ENCODE measurements at regions not wholly inside any gene's neighbourhood (a gene's known extent, or its start where the extent isn't known, plus 50 kb on each side); places are given as distances from the start of the nearest gene placed in this dataset.
"Not testable (repeated sequence)": the region's sequence is repeated elsewhere in the genome, so short reads cannot be mapped to it uniquely, and the experiment has no call there.

GRCh38 chr4:166182145-166182544 is 309.1 kb downstream of the TLL1 start:
- no peak for DNase-seq
- Histone ChIP-seq H3K36me3 (no peaks in the 10 kb centered on the region), H3K27me3 (no peaks in the 10 kb centered on the region), H3K4me3 (ENCODE audit: low read depth, low read length) (no peak overlapping the region), H3K9me3 (no peaks in the 10 kb centered on the region), H3K4me1 (peaks cover 4% of the 10 kb centered on the region; the same call in 1 of the 2 replicates)
- TF ChIP-seq CTCF (IDR thresholded peaks at IDR 0.05; ENCODE audit: low read depth, low read length), result no peak

GRCh38 chr4:166195101-166195500 is 322.1 kb downstream of the TLL1 start:
- TF ChIP-seq CTCF (IDR thresholded peaks at IDR 0.05; ENCODE audit: low read depth, low read length), result no peak
- H3K4me3 ChIP-seq (ENCODE audit: low read depth, low read length), result no peak overlapping the region
- no peaks in the 10 kb centered on the region; the same call in 1 of the 2 replicates for H3K4me1 ChIP-seq
- no peaks in the 10 kb centered on the region for H3K9me3 ChIP-seq
- H3K36me3 ChIP-seq, result no peaks in the 10 kb centered on the region
- no peak for DNase-seq
- no peaks in the 10 kb centered on the region for H3K27me3 ChIP-seq

- TF ChIP-seq CTCF (IDR thresholded peaks at IDR 0.05; ENCODE audit: low read depth, low read length), result no peak
- no peak for DNase-seq
- Histone ChIP-seq H3K4me3 (ENCODE audit: low read depth, low read length) (no peak overlapping the region), H3K36me3 (no peaks in the 10 kb centered on the region), H3K4me1 (no peaks in the 10 kb centered on the region), H3K27me3 (no peaks in the 10 kb centered on the region), H3K9me3 (no peaks in the 10 kb centered on the region)
Observed at GRCh38 chr4:166197166-166197565, 324.1 kb downstream of the TLL1 start.

- TF ChIP-seq CTCF (IDR thresholded peaks at IDR 0.05; ENCODE audit: low read depth, low read length), result no peak
- Histone ChIP-seq H3K9me3 (no peaks in the 10 kb centered on the region), H3K4me3 (ENCODE audit: low read depth, low read length) (no peak overlapping the region), H3K36me3 (no peaks in the 10 kb centered on the region), H3K4me1 (no peaks in the 10 kb centered on the region), H3K27me3 (no peaks in the 10 kb centered on the region)
- DNase-seq, result no peak
Observed at GRCh38 chr4:166198041-166198440, 325.0 kb downstream of the TLL1 start.

DNA sequence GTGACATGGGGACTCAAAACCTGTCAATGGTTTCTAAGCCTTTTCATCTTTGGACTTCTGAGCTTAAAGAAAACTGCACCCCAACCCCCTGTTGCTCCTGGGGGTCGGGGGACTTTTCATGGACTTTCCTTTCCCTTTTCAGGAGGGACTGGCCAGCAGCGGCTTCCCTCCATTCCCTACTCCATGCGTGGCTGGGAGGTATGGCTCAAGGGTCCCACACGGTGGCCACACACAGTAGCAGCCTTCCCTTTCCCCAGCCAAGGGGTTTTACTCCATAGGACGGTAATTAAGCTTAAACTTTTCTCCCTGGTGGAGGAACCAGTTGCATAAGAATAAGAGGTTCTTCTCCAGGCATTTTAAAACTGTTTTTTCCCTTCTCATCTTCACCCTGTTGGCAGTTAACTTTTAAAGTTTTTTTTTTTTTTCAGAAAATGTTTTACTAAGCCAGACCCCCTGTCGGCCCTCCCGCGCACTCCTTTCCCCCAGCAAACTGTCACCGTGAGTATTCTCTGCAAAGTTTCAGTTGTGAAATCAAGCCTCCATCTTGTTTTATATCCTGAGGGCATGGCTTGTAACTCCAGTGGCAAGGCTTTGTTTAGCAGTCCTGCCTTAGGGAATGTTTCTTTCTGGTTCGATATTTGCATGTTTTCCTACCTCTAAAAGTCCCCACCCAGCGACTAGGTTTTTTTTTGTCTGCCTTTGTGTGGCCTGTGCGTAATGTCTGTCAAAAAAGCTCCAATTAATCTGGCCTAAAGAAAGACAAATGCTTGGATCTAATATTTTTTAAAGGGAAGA is 325.7 kb downstream of the TLL1 start:
- H3K36me3 ChIP-seq, result no peaks in the 10 kb centered on the region
- H3K27me3 ChIP-seq, result no peaks in the 10 kb centered on the region
- no peak for TF ChIP-seq CTCF (IDR thresholded peaks at IDR 0.05; ENCODE audit: low read depth, low read length)
- H3K4me3 ChIP-seq (ENCODE audit: low read depth, low read length), result no peak overlapping the region
- no peaks in the 10 kb centered on the region for H3K9me3 ChIP-seq
- H3K4me1 ChIP-seq, result no peaks in the 10 kb centered on the region
- no peak for DNase-seq

- Histone ChIP-seq H3K4me1 (no peaks in the 10 kb centered on the region), H3K9me3 (no peaks in the 10 kb centered on the region), H3K27me3 (no peaks in the 10 kb centered on the region), H3K36me3 (no peaks in the 10 kb centered on the region), H3K4me3 (ENCODE audit: low read depth, low read length) (no peak overlapping the region)
- no peak for TF ChIP-seq CTCF (IDR thresholded peaks at IDR 0.05; ENCODE audit: low read depth, low read length)
- no peak for DNase-seq
Observed at GRCh38 chr4:166202991-166203390, 330.0 kb downstream of the TLL1 start.

- not testable (repeated sequence) for H3K4me3 ChIP-seq (ENCODE audit: low read depth, low read length); H3K9me3 ChIP-seq; DNase-seq; H3K27me3 ChIP-seq; H3K4me1 ChIP-seq; H3K36me3 ChIP-seq
Observed at GRCh38 chr4:166212326-166212725, 339.3 kb downstream of the TLL1 start.

Data from BE2C (cell line).